Astrocyte of the spinal cord (primary cell): ENCODE measurements at regions not wholly inside any gene's neighbourhood (a gene's known extent, or its start where the extent isn't known, plus 50 kb on each side); places are given as distances from the start of the nearest gene placed in this dataset.

Source experiments
- DNase-seq: peaks from one replicate; pipeline ENCODE4 v3.0.0; 2011; ENCODE audit warnings: low read depth, low spot score
- H3K4me3 ChIP-seq: 2 replicates; pipeline ENCODE4 v1.5.1; 2011; ENCODE audit warnings: low read depth, mild to moderate bottlenecking, low read length, moderate library complexity
- in situ Hi-C: cut with HindIII; loops from 2 replicates; pipeline ENCODE4 v1.10.0; 2017; ENCODE audit warnings: low sequenced_read_pairs
- TF ChIP-seq, protein P1 (sequence below): IDR thresholded peaks from 2 replicates; pipeline ENCODE4 v1.5.1; 2012; ENCODE audit warnings: low read depth, mild to moderate bottlenecking, low read length, inconsistent platforms

- no peak for DNase-seq
- in situ Hi-C loops: no loop called here
- TF ChIP-seq, protein P1, sequence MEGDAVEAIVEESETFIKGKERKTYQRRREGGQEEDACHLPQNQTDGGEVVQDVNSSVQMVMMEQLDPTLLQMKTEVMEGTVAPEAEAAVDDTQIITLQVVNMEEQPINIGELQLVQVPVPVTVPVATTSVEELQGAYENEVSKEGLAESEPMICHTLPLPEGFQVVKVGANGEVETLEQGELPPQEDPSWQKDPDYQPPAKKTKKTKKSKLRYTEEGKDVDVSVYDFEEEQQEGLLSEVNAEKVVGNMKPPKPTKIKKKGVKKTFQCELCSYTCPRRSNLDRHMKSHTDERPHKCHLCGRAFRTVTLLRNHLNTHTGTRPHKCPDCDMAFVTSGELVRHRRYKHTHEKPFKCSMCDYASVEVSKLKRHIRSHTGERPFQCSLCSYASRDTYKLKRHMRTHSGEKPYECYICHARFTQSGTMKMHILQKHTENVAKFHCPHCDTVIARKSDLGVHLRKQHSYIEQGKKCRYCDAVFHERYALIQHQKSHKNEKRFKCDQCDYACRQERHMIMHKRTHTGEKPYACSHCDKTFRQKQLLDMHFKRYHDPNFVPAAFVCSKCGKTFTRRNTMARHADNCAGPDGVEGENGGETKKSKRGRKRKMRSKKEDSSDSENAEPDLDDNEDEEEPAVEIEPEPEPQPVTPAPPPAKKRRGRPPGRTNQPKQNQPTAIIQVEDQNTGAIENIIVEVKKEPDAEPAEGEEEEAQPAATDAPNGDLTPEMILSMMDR: no peak
- no peak overlapping the region for H3K4me3 ChIP-seq
Observed at GRCh38 chr6:6479785-6480184, 108.7 kb upstream of the LY86 start.

- no peak overlapping the region for H3K4me3 ChIP-seq
- in situ Hi-C loops: no loop called here
- no peak for DNase-seq
- TF ChIP-seq, protein P1: no peak
Observed at GRCh38 chr6:6482256-6482655, 106.3 kb upstream of the LY86 start.

DNA sequence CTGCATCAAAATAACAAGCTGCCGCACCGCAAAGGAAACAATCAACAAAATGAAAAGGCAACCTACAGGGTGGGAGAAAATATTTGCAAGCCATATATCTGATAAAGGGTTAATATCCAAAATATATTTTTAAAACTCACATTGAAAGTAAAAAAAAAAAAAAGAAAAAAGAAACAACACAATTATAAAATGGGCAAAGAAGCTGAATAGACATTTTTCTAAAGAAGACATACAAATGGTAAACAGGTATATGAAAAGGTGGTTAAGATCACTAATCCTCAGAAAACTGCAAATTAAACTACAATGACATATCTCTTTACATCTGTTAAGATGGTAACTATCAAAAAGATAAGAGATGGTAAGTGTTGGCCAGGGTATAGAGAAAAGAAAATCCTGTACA, 105.4 kb upstream of the LY86 start:
- no peak overlapping the region for H3K4me3 ChIP-seq
- TF ChIP-seq, protein P1: no peak
- in situ Hi-C loops: no loop called here
- no peak for DNase-seq

DNA sequence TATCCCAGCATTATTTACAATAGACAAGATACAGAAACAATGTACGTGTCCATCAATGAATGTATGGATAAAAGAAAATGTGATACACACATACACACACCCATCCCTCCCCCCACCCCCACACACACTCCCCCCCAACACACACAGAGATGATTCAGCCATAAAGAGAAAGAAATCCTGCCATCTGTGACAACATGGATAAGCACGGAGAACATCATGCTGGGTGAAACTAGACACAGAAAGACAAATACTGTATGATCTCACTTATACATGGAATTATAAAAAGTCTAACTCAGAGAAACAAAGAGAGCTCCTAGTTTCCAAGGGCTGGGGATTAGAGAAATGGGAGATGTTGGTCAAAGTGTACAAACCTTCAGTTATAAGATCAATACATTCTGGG, 104.8 kb upstream of the LY86 start:
- no peak for DNase-seq
- in situ Hi-C loops: no loop called here
- TF ChIP-seq, protein P1: no peak
- H3K4me3 ChIP-seq: no peak overlapping the region

DNA sequence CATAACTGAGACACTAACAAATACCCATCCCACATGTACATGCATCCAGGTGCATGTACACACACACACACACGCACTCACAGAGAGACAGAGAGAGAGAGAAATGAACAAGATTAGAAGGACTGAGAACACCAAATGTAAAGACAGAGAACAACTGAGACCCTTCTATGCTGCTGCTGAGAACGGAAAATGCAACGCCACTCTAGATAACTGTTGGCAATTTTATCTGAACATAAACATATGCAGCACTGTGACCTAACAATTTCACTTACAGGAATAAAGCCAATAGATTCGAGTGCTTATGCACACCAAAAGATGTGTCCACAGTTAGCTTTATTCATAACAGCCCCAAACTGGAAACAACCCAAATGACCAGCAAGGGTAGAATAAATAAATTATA, 103.8 kb upstream of the LY86 start:
- in situ Hi-C loops: no loop called here
- no peak overlapping the region for H3K4me3 ChIP-seq
- TF ChIP-seq, protein P1: no peak
- DNase-seq: no peak

DNA sequence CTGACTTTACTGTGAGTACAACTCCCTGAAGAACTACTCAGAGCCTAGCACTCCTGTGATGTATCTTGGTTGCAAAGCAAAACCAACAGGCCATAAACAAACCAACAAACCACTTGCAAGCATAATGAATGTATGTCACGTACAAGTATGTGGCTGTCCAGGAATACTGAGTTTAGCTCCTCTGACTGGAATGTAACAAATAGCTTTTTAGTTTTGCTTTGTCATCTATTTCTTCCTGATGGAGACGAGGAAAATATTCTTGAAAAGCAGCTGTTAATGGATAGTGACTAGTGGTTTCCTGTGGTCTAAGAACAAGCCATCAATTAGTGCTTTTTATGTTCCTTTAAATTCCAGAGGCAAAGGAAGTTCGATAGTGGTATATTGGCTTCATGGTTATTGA, 101.9 kb upstream of the LY86 start:
- in situ Hi-C loops: no loop called here
- H3K4me3 ChIP-seq: no peak overlapping the region
- DNase-seq: no peak
- TF ChIP-seq, protein P1: no peak

GRCh38 chr6:6491761-6492160, 96.8 kb upstream of the LY86 start:
- in situ Hi-C loops: no loop called here
- TF ChIP-seq, protein P1: no peak

More at GRCh38 chr6:6491761-6492160, 96.8 kb upstream of the LY86 start:
- no peak for DNase-seq
- H3K4me3 ChIP-seq: no peak overlapping the region
